SK-N-SH treated with all-trans-retinoic acid at 6 μM for 48 hours (cell line): ENCODE measurements at regions not wholly inside any gene's neighbourhood (a gene's known extent, or its start where the extent isn't known, plus 50 kb on each side); places are given as distances from the start of the nearest gene placed in this dataset.

Experiments
- ATAC-seq: fragments of 200-7000 bp; cut with Tn5 transposase; 3 replicates; pipeline ENCODE4 v1.9.1; 2020; ENCODE audit warnings: mild to moderate bottlenecking, moderate library complexity
- ARNTL ChIP-seq: fragments of 450-650 bp; formaldehyde crosslinking; IDR thresholded peaks from 2 replicates; pipeline ENCODE4 v1.5.0; 2020; ENCODE audit warnings: low read depth, mild to moderate bottlenecking, moderate library complexity, borderline replicate concordance
- BACH2 ChIP-seq: fragments of 250-450 bp; sonication (Bioruptor Pico); IDR thresholded peaks from 2 replicates; pipeline ENCODE4 v1.9.0; 2021; ENCODE audit warnings: mild to moderate bottlenecking, borderline replicate concordance
- CREB5 ChIP-seq: fragments of 250-450 bp; sonication (Bioruptor Pico); IDR thresholded peaks from 2 replicates; pipeline ENCODE4 v1.5.1; 2020; ENCODE audit warnings: low read depth, mild to moderate bottlenecking, moderate library complexity
- CSDC2 ChIP-seq: fragments of 250-450 bp; sonication (Bioruptor Pico); IDR thresholded peaks from 2 replicates; pipeline ENCODE4 v1.5.0; 2020; ENCODE audit warnings: mild to moderate bottlenecking, moderate library complexity
- CSRNP3 ChIP-seq: fragments of 250-450 bp; sonication (Bioruptor Pico); IDR thresholded peaks from 2 replicates; pipeline ENCODE4 v1.5.1; 2021; ENCODE audit warnings: mild to moderate bottlenecking, moderate library complexity
- ESRRG ChIP-seq: fragments of 250-450 bp; sonication (Bioruptor Pico); IDR thresholded peaks from 2 replicates; pipeline ENCODE4 v1.6.1; 2021; ENCODE audit warnings: mild to moderate bottlenecking
- GLIS3 ChIP-seq: fragments of 250-450 bp; sonication (Bioruptor Pico); IDR thresholded peaks from 2 replicates; pipeline ENCODE4 v1.5.0; 2020; ENCODE audit warnings: mild to moderate bottlenecking, moderate library complexity
- ISL1 ChIP-seq: fragments of 250-450 bp; sonication (Bioruptor Pico); IDR thresholded peaks from 2 replicates; pipeline ENCODE4 v2.1.2; 2022; ENCODE audit warnings: mild to moderate bottlenecking, moderate library complexity
- OSR1 ChIP-seq: fragments of 250-450 bp; sonication (Bioruptor Pico); IDR thresholded peaks from 2 replicates; pipeline ENCODE4 v1.8.0; 2022; ENCODE audit warnings: moderate library complexity, mild to moderate bottlenecking, inconsistent platforms
- PATZ1 ChIP-seq: fragments of 250-450 bp; sonication (Bioruptor Pico); IDR thresholded peaks from 2 replicates; pipeline ENCODE4 v1.8.0; 2020; ENCODE audit warnings: mild to moderate bottlenecking, moderate library complexity, borderline replicate concordance
- POU6F1 ChIP-seq: fragments of 250-450 bp; sonication (Bioruptor Pico); IDR thresholded peaks from 2 replicates; pipeline ENCODE4 v1.8.0; 2021; ENCODE audit warnings: low read depth, mild to moderate bottlenecking, moderate library complexity, borderline replicate concordance
- PPARA ChIP-seq: fragments of 250-450 bp; sonication (Bioruptor Pico); IDR thresholded peaks from 2 replicates; pipeline ENCODE4 v1.5.0; 2020; ENCODE audit warnings: mild to moderate bottlenecking, borderline replicate concordance
- RARB ChIP-seq: fragments of 250-450 bp; sonication (Bioruptor Pico); IDR thresholded peaks from 2 replicates; pipeline ENCODE4 v1.8.0; 2021; ENCODE audit warnings: mild to moderate bottlenecking, moderate library complexity
- SNAI2 ChIP-seq: fragments of 250-450 bp; sonication (Bioruptor Pico); IDR thresholded peaks from 2 replicates; pipeline ENCODE4 v1.5.0; 2020; ENCODE audit warnings: mild to moderate bottlenecking, moderate library complexity
- TCF4 ChIP-seq: fragments of 250-450 bp; sonication (Bioruptor Pico); IDR thresholded peaks from 2 replicates; pipeline ENCODE4 v1.8.0; 2021; ENCODE audit warnings: mild to moderate bottlenecking, moderate library complexity, borderline replicate concordance
- TSHZ2 ChIP-seq: fragments of 250-450 bp; sonication (Bioruptor Pico); IDR thresholded peaks from 2 replicates; pipeline ENCODE4 v1.5.0; 2020; ENCODE audit warnings: mild to moderate bottlenecking, moderate library complexity
- ZC3H10 ChIP-seq: fragments of 250-450 bp; sonication (Bioruptor Pico); IDR thresholded peaks from 2 replicates; pipeline ENCODE4 v1.5.1; 2021; ENCODE audit warnings: mild to moderate bottlenecking, moderate library complexity
- ZFP3 ChIP-seq: fragments of 250-450 bp; sonication (Bioruptor Pico); IDR thresholded peaks from 2 replicates; pipeline ENCODE4 v1.5.0; 2020; ENCODE audit warnings: mild to moderate bottlenecking, moderate library complexity
- ZFP30 ChIP-seq: fragments of 450-650 bp; formaldehyde crosslinking; IDR thresholded peaks from 2 replicates; pipeline ENCODE4 v1.5.0; 2022; ENCODE audit warnings: mild to moderate bottlenecking, moderate library complexity
- ZNF565 ChIP-seq: fragments of 450-650 bp; formaldehyde crosslinking; conservative IDR thresholded peaks from 2 replicates; pipeline ENCODE4 v1.5.0; 2020; ENCODE audit warnings: low read depth, mild to moderate bottlenecking, moderate library complexity
- ZNF70 ChIP-seq: fragments of 450-650 bp; formaldehyde crosslinking; IDR thresholded peaks from 2 replicates; pipeline ENCODE4 v1.5.0; 2020; ENCODE audit warnings: mild to moderate bottlenecking, moderate library complexity
- ZNF8 ChIP-seq: fragments of 450-650 bp; formaldehyde crosslinking; IDR thresholded peaks from 2 replicates; pipeline ENCODE4 v1.5.0; 2020; ENCODE audit warnings: mild to moderate bottlenecking, moderate library complexity

- TF ChIP-seq POU6F1 (CRISPR knock-in tag) (no peak), RARB (CRISPR knock-in tag) (no peak)
Measured at GRCh38 chr4:1539859-1540600, 133.8 kb upstream of the NKX1-1 start (continued).

- no peak for ATAC-seq
- no peak for TF ChIP-seq ZNF565 (CRISPR knock-in tag)
- no peak for TF ChIP-seq PPARA (CRISPR knock-in tag)
- TF ChIP-seq CSRNP3, result no peak
- TF ChIP-seq ZC3H10 (CRISPR knock-in tag), result no peak
- no peak for TF ChIP-seq BACH2 (CRISPR knock-in tag)
- TF ChIP-seq ZFP3 (CRISPR knock-in tag), result no peak
- TF ChIP-seq ZFP30, result no peak
- TF ChIP-seq ARNTL (CRISPR knock-in tag), result no peak
- TF ChIP-seq ZNF8 (CRISPR knock-in tag), result no peak
- TF ChIP-seq POU6F1 (CRISPR knock-in tag), result no peak
- no peak for TF ChIP-seq ISL1 (CRISPR knock-in tag)
- no peak for TF ChIP-seq CREB5
- TF ChIP-seq OSR1 (CRISPR knock-in tag), result no peak
- no peak for TF ChIP-seq TCF4
- TF ChIP-seq PATZ1, result no peak
- no peak for TF ChIP-seq CSDC2 (CRISPR knock-in tag)
Measured at GRCh38 chr4:1538941-1539772, 132.9 kb upstream of the NKX1-1 start.

GRCh38 chr4:1538096-1538410 is 131.8 kb upstream of the NKX1-1 start:
- TF ChIP-seq GLIS3 (no peak), CSDC2 (CRISPR knock-in tag) (no peak), ZC3H10 (CRISPR knock-in tag) (no peak), TSHZ2 (CRISPR knock-in tag) (no peak), ISL1 (CRISPR knock-in tag) (no peak), ZFP3 (CRISPR knock-in tag) (no peak), SNAI2 (CRISPR knock-in tag) (no peak), ZFP30 (no peak), ESRRG (no peak), POU6F1 (CRISPR knock-in tag) (no peak), TCF4 (no peak), OSR1 (CRISPR knock-in tag) (no peak), PATZ1 (no peak), ZNF70 (CRISPR knock-in tag) (no peak), ZNF565 (CRISPR knock-in tag) (no peak)
- ATAC-seq, result no peak
